Neural progenitor cell (in vitro differentiated cells): ENCODE measurements at regions not wholly inside any gene's neighbourhood (a gene's known extent, or its start where the extent isn't known, plus 50 kb on each side); places are given as distances from the start of the nearest gene placed in this dataset.

Source experiments
- DNase-seq: peaks from one replicate; pipeline ENCODE4 v3.0.0-alpha.2; 2016; ENCODE audit warnings: low spot score
- H2AFZ ChIP-seq: fragments of 200-600 bp; sonication (generic); replicated peaks from 2 replicates; pipeline ENCODE4 v1.6.1; 2016; ENCODE audit warnings: antibody characterized with exemption
- H3F3A ChIP-seq: fragments of 200-600 bp; sonication (generic); 2 replicates; pipeline ENCODE4 v1.6.1; 2016; ENCODE audit warnings: antibody characterized with exemption, low read depth
- H3K27ac ChIP-seq: fragments of 200-600 bp; sonication (generic); 2 replicates; pipeline ENCODE4 v1.5.1; 2016; ENCODE audit warnings: mild to moderate bottlenecking
- H3K27me3 ChIP-seq: fragments of 200-600 bp; sonication (generic); 2 replicates; pipeline ENCODE4 v1.6.1; 2016; ENCODE audit warnings: mild to moderate bottlenecking, moderate library complexity
- H3K36me3 ChIP-seq: fragments of 200-600 bp; sonication (generic); 2 replicates; pipeline ENCODE4 v1.5.1; 2016
- H3K4me1 ChIP-seq: fragments of 200-600 bp; sonication (generic); 2 replicates; pipeline ENCODE4 v1.6.1; 2016; ENCODE audit warnings: mixed run types
- H3K4me2 ChIP-seq: fragments of 200-600 bp; sonication (generic); 2 replicates; pipeline ENCODE4 v1.6.1; 2016
- H3K4me3 ChIP-seq: fragments of 200-600 bp; sonication (generic); 2 replicates; pipeline ENCODE4 v1.5.1; 2016
- H3K79me2 ChIP-seq: fragments of 200-600 bp; sonication (generic); 2 replicates; pipeline ENCODE4 v1.6.1; 2016; ENCODE audit warnings: low read depth
- H3K9ac ChIP-seq: fragments of 200-600 bp; sonication (generic); 2 replicates; pipeline ENCODE4 v1.6.1; 2016
- H3K9me3 ChIP-seq: fragments of 200-600 bp; sonication (generic); 2 replicates; pipeline ENCODE4 v1.5.1; 2016; ENCODE audit warnings: low read depth
- H4K20me1 ChIP-seq: fragments of 200-600 bp; sonication (generic); 2 replicates; pipeline ENCODE4 v1.6.1; 2016; ENCODE audit warnings: low read depth
- H3K27ac Mint-ChIP-seq: 3 replicates; pipeline ENCODE4 v1.8.0; 2021; ENCODE audit warnings: mixed read lengths
- H3K27me3 Mint-ChIP-seq: 2 replicates; pipeline ENCODE4 v1.8.0; 2022; ENCODE audit warnings: low read depth, mild to moderate bottlenecking, inconsistent platforms, moderate library complexity, mixed read lengths; ENCODE audit not compliant: insufficient read depth
- H3K36me3 Mint-ChIP-seq: 3 replicates; pipeline ENCODE4 v1.8.0; 2021; ENCODE audit warnings: mixed read lengths
- H3K4me1 Mint-ChIP-seq: 3 replicates; pipeline ENCODE4 v1.8.0; 2021; ENCODE audit warnings: mixed read lengths
- H3K4me3 Mint-ChIP-seq: 3 replicates; pipeline ENCODE4 v1.8.0; 2021; ENCODE audit warnings: mild to moderate bottlenecking, moderate library complexity, mixed read lengths
- H3K9me3 Mint-ChIP-seq: 3 replicates; pipeline ENCODE4 v1.8.0; 2020; ENCODE audit warnings: mixed read lengths
- EZH2 ChIP-seq: fragments of 200-600 bp; sonication (generic); IDR thresholded peaks from 2 replicates; pipeline ENCODE4 v1.6.1; 2017; ENCODE audit warnings: antibody characterized with exemption, mild to moderate bottlenecking, moderate library complexity
- EZH2phosphoT487 ChIP-seq: fragments of 200-600 bp; sonication (generic); IDR thresholded peaks from 2 replicates; pipeline ENCODE4 v1.6.1; 2017; ENCODE audit warnings: antibody characterized with exemption
- TF ChIP-seq, protein P1 (sequence below): fragments of 200-600 bp; sonication (generic); IDR thresholded peaks from 2 replicates; pipeline ENCODE4 v1.5.1; 2017; ENCODE audit warnings: antibody characterized with exemption, mild to moderate bottlenecking

DNA sequence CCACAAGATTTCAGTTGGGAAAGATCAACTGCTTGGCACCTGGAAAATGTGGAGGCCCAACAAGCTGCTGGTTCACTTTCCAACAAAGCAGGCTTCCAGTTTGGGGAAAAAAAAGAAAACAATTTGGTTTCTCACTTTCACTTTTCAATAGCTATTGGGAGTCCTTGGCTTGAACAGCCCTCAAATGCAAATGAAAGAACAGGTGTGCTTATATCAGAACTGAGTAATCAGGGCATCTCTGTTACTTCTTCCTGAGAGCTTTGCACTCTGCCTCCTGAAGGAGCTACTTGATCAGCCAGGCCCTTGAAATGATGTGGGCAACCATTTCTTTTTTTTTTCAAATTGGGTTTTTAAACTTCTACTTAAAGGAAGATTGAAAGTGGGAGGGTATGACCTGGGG is 73.5 kb downstream of the MFAP3 start:
- TF ChIP-seq, protein P1, sequence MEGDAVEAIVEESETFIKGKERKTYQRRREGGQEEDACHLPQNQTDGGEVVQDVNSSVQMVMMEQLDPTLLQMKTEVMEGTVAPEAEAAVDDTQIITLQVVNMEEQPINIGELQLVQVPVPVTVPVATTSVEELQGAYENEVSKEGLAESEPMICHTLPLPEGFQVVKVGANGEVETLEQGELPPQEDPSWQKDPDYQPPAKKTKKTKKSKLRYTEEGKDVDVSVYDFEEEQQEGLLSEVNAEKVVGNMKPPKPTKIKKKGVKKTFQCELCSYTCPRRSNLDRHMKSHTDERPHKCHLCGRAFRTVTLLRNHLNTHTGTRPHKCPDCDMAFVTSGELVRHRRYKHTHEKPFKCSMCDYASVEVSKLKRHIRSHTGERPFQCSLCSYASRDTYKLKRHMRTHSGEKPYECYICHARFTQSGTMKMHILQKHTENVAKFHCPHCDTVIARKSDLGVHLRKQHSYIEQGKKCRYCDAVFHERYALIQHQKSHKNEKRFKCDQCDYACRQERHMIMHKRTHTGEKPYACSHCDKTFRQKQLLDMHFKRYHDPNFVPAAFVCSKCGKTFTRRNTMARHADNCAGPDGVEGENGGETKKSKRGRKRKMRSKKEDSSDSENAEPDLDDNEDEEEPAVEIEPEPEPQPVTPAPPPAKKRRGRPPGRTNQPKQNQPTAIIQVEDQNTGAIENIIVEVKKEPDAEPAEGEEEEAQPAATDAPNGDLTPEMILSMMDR = no peak
- Histone ChIP-seq H3F3A (peaks cover 15% of the 10 kb centered on the region), H3K4me2 (no peak overlapping the region), H3K4me3 (no peak overlapping the region), H3K27ac (no peak overlapping the region), H3K9ac (no peak overlapping the region), H3K27me3 (no peaks in the 10 kb centered on the region), H3K9me3 (no peaks in the 10 kb centered on the region), H3K79me2 (no peaks in the 10 kb centered on the region), H3K4me1 (peaks cover 27% of the 10 kb centered on the region), H4K20me1 (no peaks in the 10 kb centered on the region), H3K36me3 (no peaks in the 10 kb centered on the region), H2AFZ (no peak overlapping the region)
- no peak overlapping the region for H3K27ac Mint-ChIP-seq
- no peak overlapping the region for H3K4me3 Mint-ChIP-seq
- no peak for DNase-seq
- H3K27me3 Mint-ChIP-seq = peaks cover 5% of the 10 kb centered on the region
- peaks cover 50% of the 10 kb centered on the region for H3K4me1 Mint-ChIP-seq
- no peaks in the 10 kb centered on the region for H3K9me3 Mint-ChIP-seq
- H3K36me3 Mint-ChIP-seq = peaks cover 2% of the 10 kb centered on the region

DNA sequence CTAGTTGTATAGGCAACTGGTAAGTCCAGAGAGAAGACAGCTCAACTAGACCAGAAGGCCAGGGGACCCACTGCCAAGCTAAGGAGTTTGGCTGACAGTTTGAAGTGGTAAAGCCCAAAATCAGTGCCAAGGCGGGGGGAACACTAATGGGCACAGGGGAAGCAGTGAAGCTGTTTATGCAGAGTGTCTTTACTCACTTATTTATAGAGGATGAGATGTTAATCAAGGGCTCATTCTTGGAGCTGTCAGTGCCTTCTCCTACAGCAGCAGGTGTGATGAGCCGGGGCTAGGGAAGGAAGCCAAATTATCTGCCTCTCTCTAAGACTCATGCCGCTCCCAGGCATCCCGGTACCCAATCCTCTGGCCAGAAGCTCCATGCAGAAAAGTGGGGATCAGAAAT is 75.2 kb upstream of the GALNT10 start:
- no peaks in the 10 kb centered on the region for H3K9me3 Mint-ChIP-seq
- peaks cover 2% of the 10 kb centered on the region for H3K36me3 Mint-ChIP-seq
- Histone ChIP-seq H3K9me3 (no peaks in the 10 kb centered on the region), H3K79me2 (no peaks in the 10 kb centered on the region), H4K20me1 (no peaks in the 10 kb centered on the region), H3K36me3 (no peaks in the 10 kb centered on the region), H3K9ac (no peak overlapping the region), H3K4me3 (no peak overlapping the region), H3K4me2 (no peak overlapping the region), H3K27me3 (no peaks in the 10 kb centered on the region), H3K27ac (no peak overlapping the region), H2AFZ (no peak overlapping the region), H3K4me1 (peaks cover 17% of the 10 kb centered on the region), H3F3A (peaks cover 5% of the 10 kb centered on the region)
- no peak for DNase-seq
- H3K27me3 Mint-ChIP-seq = peaks cover 5% of the 10 kb centered on the region
- H3K4me3 Mint-ChIP-seq = no peak overlapping the region
- TF ChIP-seq EZH2 (no peak), EZH2phosphoT487 (no peak)
- TF ChIP-seq, protein P1 = no peak
- H3K27ac Mint-ChIP-seq = peak overlapping the region; percentile 5
- peaks cover 34% of the 10 kb centered on the region for H3K4me1 Mint-ChIP-seq

DNA sequence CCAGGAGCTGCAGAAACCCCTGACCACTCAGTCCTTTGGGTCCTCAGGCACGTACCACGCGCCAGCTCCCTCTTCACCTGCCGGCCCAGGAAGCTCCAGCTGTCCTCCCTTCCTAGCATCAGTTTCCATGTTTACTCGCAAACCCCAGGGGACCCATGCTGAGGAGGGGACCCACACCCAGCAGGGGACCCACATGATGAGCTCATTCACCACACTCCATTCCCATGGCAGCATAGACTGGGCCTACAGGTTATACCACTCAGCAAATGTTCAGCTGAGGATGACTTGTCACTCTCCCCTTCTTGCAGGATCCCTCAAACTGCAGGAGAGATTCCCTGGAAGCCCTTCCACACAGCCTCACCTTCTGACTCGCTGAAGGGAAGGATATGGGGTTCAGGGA is 73.5 kb upstream of the GALNT10 start:
- Mint-ChIP-seq H3K27ac (peak overlapping the region; percentile 83), H3K27me3 (no peaks in the 10 kb centered on the region), H3K36me3 (peaks cover 2% of the 10 kb centered on the region), H3K9me3 (peaks cover 4% of the 10 kb centered on the region), H3K4me3 (no peak overlapping the region), H3K4me1 (peaks cover 20% of the 10 kb centered on the region)
- H4K20me1 ChIP-seq = no peaks in the 10 kb centered on the region
- no peak overlapping the region for H3K9ac ChIP-seq
- H3K4me3 ChIP-seq = no peak overlapping the region
- TF ChIP-seq, protein P1 = no peak
- TF ChIP-seq EZH2 (no peak), EZH2phosphoT487 (no peak)
- no peaks in the 10 kb centered on the region for H3K36me3 ChIP-seq
- no peak overlapping the region for H3K4me2 ChIP-seq
- DNase-seq = no peak
- H3K4me1 ChIP-seq = peaks cover 10% of the 10 kb centered on the region
- no peak overlapping the region for H2AFZ ChIP-seq
- no peaks in the 10 kb centered on the region for H3K27me3 ChIP-seq
- no peaks in the 10 kb centered on the region for H3F3A ChIP-seq
- H3K9me3 ChIP-seq = no peaks in the 10 kb centered on the region
- H3K79me2 ChIP-seq = no peaks in the 10 kb centered on the region
- H3K27ac ChIP-seq = no peak overlapping the region

DNA sequence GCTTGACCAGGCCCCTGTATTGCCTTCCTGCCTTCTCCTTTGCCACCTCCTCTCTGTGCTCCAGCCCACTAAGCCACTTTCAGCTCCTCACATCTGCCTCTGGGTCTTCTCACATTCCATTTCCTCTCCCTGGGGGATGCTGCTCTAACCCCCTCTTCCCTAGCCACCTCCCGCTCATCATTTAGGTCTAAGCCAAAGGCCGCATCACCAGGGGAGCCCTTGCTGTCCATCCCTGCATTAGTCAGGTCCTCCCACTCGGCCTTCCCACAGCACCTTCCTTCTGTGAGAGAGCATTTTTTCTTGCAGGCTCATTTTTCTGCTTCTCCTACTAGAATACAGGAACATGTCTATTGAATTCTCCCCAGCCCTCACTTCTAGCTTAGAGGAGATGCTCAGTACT is 72.6 kb upstream of the GALNT10 start:
- H3K9me3 ChIP-seq = no peaks in the 10 kb centered on the region
- no peak overlapping the region for H3K9ac ChIP-seq
- H2AFZ ChIP-seq = no peak overlapping the region
- Mint-ChIP-seq H3K9me3 (peaks cover 8% of the 10 kb centered on the region), H3K36me3 (peaks cover 2% of the 10 kb centered on the region), H3K4me3 (no peak overlapping the region), H3K4me1 (peaks cover 20% of the 10 kb centered on the region), H3K27me3 (no peaks in the 10 kb centered on the region), H3K27ac (peak overlapping the region; percentile 25)
- no peak overlapping the region for H3K4me2 ChIP-seq
- DNase-seq = no peak
- no peaks in the 10 kb centered on the region for H4K20me1 ChIP-seq
- H3K79me2 ChIP-seq = no peaks in the 10 kb centered on the region
- H3K36me3 ChIP-seq = no peaks in the 10 kb centered on the region
- H3K4me3 ChIP-seq = no peak overlapping the region
- H3K27me3 ChIP-seq = no peaks in the 10 kb centered on the region
- no peak overlapping the region for H3K27ac ChIP-seq
- no peaks in the 10 kb centered on the region for H3F3A ChIP-seq
- TF ChIP-seq, protein P1 = no peak
- no peak for TF ChIP-seq EZH2
- TF ChIP-seq EZH2phosphoT487 = no peak
- peaks cover 10% of the 10 kb centered on the region for H3K4me1 ChIP-seq
